HepG2 (cell line): ENCODE measurements at regions not wholly inside any gene's neighbourhood (a gene's known extent, or its start where the extent isn't known, plus 50 kb on each side); places are given as distances from the start of the nearest gene placed in this dataset.

Experiments
- ATAC-seq: fragments of 200-7000 bp; cut with Tn5 transposase; 3 replicates; pipeline ENCODE4 v1.9.1; 2020; ENCODE audit warnings: mild to moderate bottlenecking, moderate library complexity
- BruUV-seq: library from RNA; stranded (reverse); fragments of 400-500 nt; replicated peaks from 2 replicates; lab custom pipeline; 2021; lab: Mats Ljungman, UMichigan
- CTCF ChIA-PET: fragments of 300-600 bp; formaldehyde crosslinking; extraction: SDS; loops from one replicate; lab custom pipeline; 2021; ENCODE audit warnings: low total read pairs, inconsistent platforms, low intra/inter-chr PET ratio; lab: Yijun Ruan, JAX
- POLR2A ChIA-PET: fragments of 350-600 bp; sonication (Branson Sonifier 250); formaldehyde crosslinking; loops from one replicate; lab custom pipeline; 2020; ENCODE audit warnings: antibody characterized with exemption, inconsistent platforms; lab: Yijun Ruan, JAX
- DNase-seq: peaks from one replicate; pipeline ENCODE4 v3.0.0-alpha.2; 2015; ENCODE audit warnings: low spot score
- FAIRE-seq: peaks from 3 replicates; lab custom pipeline; 2011; peaks lifted over from hg19 to GRCh38; lab: Jason Lieb, UNC
- H2AFZ ChIP-seq: one replicate; pipeline ENCODE4 v1.6.1; 2011; ENCODE audit warnings: low read length, inconsistent platforms
- H3K27ac ChIP-seq: fragments of 300-600 bp; 3 replicates; pipeline ENCODE4 v1.8.0; 2011; ENCODE audit warnings: mixed run types, mild to moderate bottlenecking, mixed read lengths, low read length, inconsistent platforms; ENCODE audit not compliant: insufficient read depth; ENCODE audit errors: extremely low read length
- H3K27me3 ChIP-seq, 2 experiments: fragments of 200-600 bp in 1 of 2; 2 replicates in 1 of 2; 3 replicates in 1 of 2; pipeline versions ENCODE4 v1.6.0 to v1.8.0; 2011; ENCODE audit warnings: low read length in 2 of 2, mild to moderate bottlenecking in 2 of 2, moderate library complexity in 2 of 2, inconsistent platforms in 1 of 2; ENCODE audit not compliant: insufficient read depth in 2 of 2, control insufficient read depth in 1 of 2
- H3K36me3 ChIP-seq, 2 experiments: fragments of 200-600 bp in 1 of 2; replicated peaks in 1 of 2; 2 replicates in 1 of 2; 3 replicates in 1 of 2; pipeline versions ENCODE4 v1.5.1 to v1.8.0; 2011; ENCODE audit warnings: low read length in 2 of 2, inconsistent platforms in 1 of 2; ENCODE audit not compliant: insufficient read depth in 2 of 2, control insufficient read depth in 1 of 2
- H3K4me1 ChIP-seq: 2 replicates; pipeline ENCODE4 v1.5.1; 2012; ENCODE audit warnings: low read length, inconsistent platforms; ENCODE audit not compliant: insufficient read depth
- H3K4me2 ChIP-seq: 2 replicates; pipeline ENCODE4 v1.6.0; 2011; ENCODE audit warnings: low read depth, low read length, inconsistent platforms
- H3K4me3 ChIP-seq, 3 experiments: fragments of 200-600 bp in 1 of 3; sonication (generic), shearing (Covaris generic) in 1 of 3; replicated peaks in 1 of 3; 2 replicates each; pipeline ENCODE4 v1.5.1; 2011 to 2016; ENCODE audit warnings: low read length in 3 of 3, inconsistent platforms in 2 of 3, low read depth in 2 of 3, mild to moderate bottlenecking in 2 of 3, control low read depth in 1 of 3, mixed read lengths in 1 of 3; ENCODE audit not compliant: insufficient read depth in 1 of 3
- H3K79me2 ChIP-seq: one replicate; pipeline ENCODE4 v1.6.1; 2011; ENCODE audit warnings: low read length, inconsistent platforms; ENCODE audit not compliant: insufficient read depth
- H3K9ac ChIP-seq: 2 replicates; pipeline ENCODE4 v1.6.0; 2011; ENCODE audit warnings: mild to moderate bottlenecking, low read depth, low read length, inconsistent platforms; ENCODE audit not compliant: insufficient read depth
- H3K9me3 ChIP-seq: 2 replicates; pipeline ENCODE4 v1.5.1; 2012; ENCODE audit warnings: mild to moderate bottlenecking, low read length
- H4K20me1 ChIP-seq: 2 replicates; pipeline ENCODE4 v1.6.0; 2011; ENCODE audit warnings: inconsistent platforms, mild to moderate bottlenecking, low read length, moderate library complexity; ENCODE audit not compliant: insufficient read depth
- AGO2 ChIP-seq: fragments of 200-400 bp; formaldehyde crosslinking; optimal IDR thresholded peaks from 2 replicates; pipeline ENCODE3; 2017; ENCODE audit warnings: mild to moderate bottlenecking, low read depth, low read length, moderate library complexity
- BCL6 ChIP-seq: IDR thresholded peaks from 2 replicates; pipeline ENCODE4 v1.6.1; 2016; ENCODE audit warnings: missing genetic modification reagents, missing compliant biosample characterization
- DMAP1 ChIP-seq: IDR thresholded peaks from 2 replicates; pipeline ENCODE4 v1.6.1; 2016
- GATA4 ChIP-seq: sonication (generic); IDR thresholded peaks from 2 replicates; pipeline ENCODE4 v1.6.1; 2016; ENCODE audit warnings: antibody characterized with exemption, low read depth, borderline replicate concordance
- JUNB ChIP-seq: sonication (generic); formaldehyde crosslinking; IDR thresholded peaks from 2 replicates; pipeline ENCODE4 v1.8.0; 2022; ENCODE audit warnings: missing genetic modification reagents, mild to moderate bottlenecking, borderline replicate concordance
- MED13 ChIP-seq: sonication (generic); formaldehyde crosslinking; IDR thresholded peaks from 2 replicates; pipeline ENCODE4 v1.5.0; 2020; ENCODE audit warnings: missing genetic modification reagents
- PHF21A ChIP-seq: sonication (generic); formaldehyde crosslinking; IDR thresholded peaks from 2 replicates; pipeline ENCODE4 v1.5.0; 2020; ENCODE audit warnings: mild to moderate bottlenecking, missing genetic modification reagents
- ZNF12 ChIP-seq: sonication (generic); formaldehyde crosslinking; IDR thresholded peaks from 2 replicates; pipeline ENCODE4 v1.5.0; 2020; ENCODE audit warnings: missing genetic modification reagents
- ZNF34 ChIP-seq: sonication (generic); formaldehyde crosslinking; IDR thresholded peaks from 2 replicates; pipeline ENCODE4 v1.4.0; 2020; ENCODE audit warnings: mild to moderate bottlenecking, missing genetic modification reagents, borderline replicate concordance
- ZNF713 ChIP-seq: sonication (generic); formaldehyde crosslinking; IDR thresholded peaks from 2 replicates; pipeline ENCODE4 v1.4.0; 2020; ENCODE audit warnings: mild to moderate bottlenecking, missing genetic modification reagents
- ZSCAN31 ChIP-seq: sonication (generic); formaldehyde crosslinking; IDR thresholded peaks from 2 replicates; pipeline ENCODE4 v1.5.0; 2020; ENCODE audit warnings: low read depth, mild to moderate bottlenecking, missing genetic modification reagents
- WGBS: methylation state at CpG from one replicate; pipeline ENCODE4 v1.1.6; 2017; ENCODE audit warnings: low lambda C conversion rate; 5-methylcytosine and 5-hydroxymethylcytosine counted together
- in situ Hi-C: cut with HindIII; loops from 2 replicates; pipeline ENCODE4 v1.10.0; 2017; ENCODE audit warnings: low pct_unique_long_range_greater_than_20kb; ENCODE audit not compliant: extremely low pct_ligation_motif_present
- intact Hi-C: fragments of 100-400 bp; cut with micrococcal nuclease; formaldehyde crosslinking; loops from one replicate; pipeline ENCODE4 v1.10.0; 2022; ENCODE audit not compliant: unreplicated experiment

- TF ChIP-seq ZNF12 (CRISPR knock-in tag) (no peak), GATA4 (no peak), MED13 (CRISPR knock-in tag) (no peak), ZNF34 (CRISPR knock-in tag) (no peak)
Measured at GRCh38 chr7:84801396-84801795, 385.5 kb downstream of the SEMA3D start (continued).

GRCh38 chr7:84800846-84801245 lies 386.0 kb downstream of the SEMA3D start:
- Histone ChIP-seq H3K27me3 (no peaks in the 10 kb centered on the region), H3K4me1 (no peaks in the 10 kb centered on the region), H3K36me3 (no peaks in the 10 kb centered on the region), H3K4me3 (no peak overlapping the region), H3K9me3 (no peaks in the 10 kb centered on the region; the same call in 1 of the 2 replicates), H3K79me2 (no peaks in the 10 kb centered on the region), H3K9ac (no peak overlapping the region), H3K4me2 (no peak overlapping the region), H4K20me1 (no peaks in the 10 kb centered on the region), H3K27ac (no peak overlapping the region), H2AFZ (no peak overlapping the region)
- 0% methylated on average over 1 of the region's 1 CpG for WGBS
- BruUV-seq, result no TSS peak
- POLR2A ChIA-PET, result no interaction called here
- no peak for TF ChIP-seq AGO2
- no peak for TF ChIP-seq PHF21A (CRISPR knock-in tag)
- no peak for TF ChIP-seq ZSCAN31
- TF ChIP-seq BCL6, result no peak
- no peak for TF ChIP-seq DMAP1 (CRISPR knock-in tag)
- TF ChIP-seq ZNF713 (CRISPR knock-in tag), result no peak
- TF ChIP-seq JUNB, result no peak
- FAIRE-seq (no peak), DNase-seq (no peak), ATAC-seq (no peak)
- in situ Hi-C loops (no loop called here), intact Hi-C loops (no loop called here)
- CTCF ChIA-PET, result no interaction called here
